Fibroblast of skin of abdomen (primary cell): ENCODE measurements at regions not wholly inside any gene's neighbourhood (a gene's known extent, or its start where the extent isn't known, plus 50 kb on each side); places are given as distances from the start of the nearest gene placed in this dataset.
A peak's percentile ranks its signal among the peaks of the same experiment; 100 is the strongest.
"Not testable (repeated sequence)": the region's sequence is repeated elsewhere in the genome, so short reads cannot be mapped to it uniquely, and the experiment has no call there.

ENCODE experiments used
- DNase-seq: peaks from one replicate; pipeline ENCODE4 v3.0.0-alpha.2; 2013

DNA sequence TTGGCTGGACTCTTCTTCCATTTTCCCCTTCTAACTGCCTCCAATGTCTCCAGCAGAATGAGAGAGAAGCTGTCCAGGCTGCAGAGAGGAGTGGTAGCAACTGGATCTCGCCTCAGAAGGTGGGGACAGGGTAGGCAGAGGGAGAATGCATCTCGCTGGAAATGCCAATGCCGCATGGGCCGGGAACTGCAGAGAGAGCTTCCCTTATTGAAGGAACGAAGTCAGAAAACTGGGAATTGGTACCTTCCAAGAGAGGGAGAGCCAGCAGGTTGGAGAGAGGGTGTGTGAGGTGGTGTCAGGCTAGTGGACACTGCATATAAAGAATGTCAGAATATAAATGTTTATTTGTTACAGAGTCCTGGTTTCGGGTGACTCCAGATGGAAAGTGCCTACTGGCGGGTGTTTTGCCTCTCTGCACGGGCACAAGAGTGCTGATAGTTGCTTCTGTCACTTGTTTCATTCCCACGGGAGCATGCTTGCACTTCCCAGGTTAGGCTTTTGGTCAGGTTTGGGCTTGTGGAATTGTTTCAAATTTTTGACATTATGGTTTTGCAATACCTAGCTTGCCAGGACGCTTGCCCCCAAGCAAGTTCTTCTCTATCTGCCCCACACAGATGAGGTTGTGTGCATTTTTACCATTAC lies 156.8 kb upstream of the STS start:
- no peak for DNase-seq

DNA sequence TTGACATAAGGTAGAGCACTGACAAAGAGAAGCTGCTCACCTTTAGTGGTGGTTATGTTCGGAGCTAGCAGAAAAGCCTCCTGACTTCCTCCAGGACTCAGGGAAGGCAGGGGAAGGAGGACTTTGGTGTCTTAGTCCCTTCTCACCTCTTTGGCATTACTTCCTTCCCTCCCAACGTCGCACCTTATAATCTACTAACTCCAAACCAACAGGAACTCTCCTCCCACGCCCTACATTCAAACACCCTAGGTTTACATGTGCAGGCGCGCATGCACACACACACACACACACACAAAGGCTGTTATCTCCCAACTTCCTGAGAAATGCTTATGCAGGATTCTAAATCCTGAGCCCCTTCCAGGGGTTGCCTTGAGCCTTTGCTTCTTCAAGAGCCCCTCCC lies 157.7 kb upstream of the STS start:
- no peak for DNase-seq

DNA sequence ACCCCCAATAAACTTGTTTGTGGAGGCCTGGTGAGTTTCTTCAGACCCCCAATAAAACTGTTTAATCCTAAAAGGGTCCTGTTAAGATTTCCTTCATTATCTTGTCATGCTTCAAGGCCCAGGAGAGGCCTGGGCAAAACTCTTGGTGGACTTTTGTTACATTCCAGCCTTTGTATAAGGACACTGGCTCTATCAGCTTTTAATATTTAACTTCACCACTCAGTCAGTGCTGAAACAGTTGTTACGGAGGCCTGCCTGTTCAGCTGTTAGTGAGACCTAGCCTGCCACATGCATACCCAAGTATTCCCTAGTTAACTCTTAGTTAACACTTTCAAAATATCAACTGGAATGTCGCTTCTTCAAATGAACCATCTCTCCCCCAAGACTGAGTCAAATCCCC lies 158.8 kb upstream of the STS start:
- DNase-seq, result not testable (repeated sequence)

DNA sequence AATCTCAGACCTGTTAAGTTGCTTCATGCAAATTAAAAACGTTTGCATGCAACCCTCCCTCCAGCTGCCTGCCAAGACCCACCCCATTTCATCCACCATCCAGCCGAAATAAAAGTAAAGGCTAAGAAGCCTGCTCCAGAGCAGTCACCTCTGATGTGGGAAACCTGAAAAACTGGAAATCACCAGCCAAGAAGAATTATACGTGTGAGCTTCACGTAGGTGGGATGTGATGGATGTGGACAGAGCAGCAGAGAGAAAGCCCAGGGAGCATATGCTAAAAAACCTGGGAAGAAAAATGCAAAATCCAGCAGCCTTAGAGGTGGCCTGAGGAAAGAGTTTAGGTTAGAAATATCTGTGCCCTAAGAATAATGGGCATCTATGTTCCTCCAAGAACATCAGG lies 160.6 kb upstream of the STS start:
- DNase-seq, result no peak

DNA sequence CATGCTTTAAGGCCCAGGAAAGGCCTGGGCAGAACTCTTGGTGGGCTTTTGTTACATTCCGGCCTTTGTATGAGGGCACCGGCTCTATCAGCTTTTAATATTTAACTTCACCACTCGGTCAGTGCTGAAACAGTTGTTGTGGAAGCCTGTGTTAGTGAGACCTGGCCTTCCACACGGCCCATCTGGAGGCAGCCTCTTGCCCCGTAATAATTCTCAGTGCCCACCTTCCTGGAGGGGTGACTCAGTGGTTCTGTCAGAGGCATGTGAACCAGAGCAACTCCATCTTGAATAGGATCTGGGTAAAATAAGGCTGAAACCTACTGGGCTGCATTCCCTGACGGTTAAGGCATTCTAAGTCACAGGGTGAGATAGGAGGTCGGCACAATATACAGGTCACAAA lies 162.0 kb upstream of the STS start:
- no peak for DNase-seq

DNA sequence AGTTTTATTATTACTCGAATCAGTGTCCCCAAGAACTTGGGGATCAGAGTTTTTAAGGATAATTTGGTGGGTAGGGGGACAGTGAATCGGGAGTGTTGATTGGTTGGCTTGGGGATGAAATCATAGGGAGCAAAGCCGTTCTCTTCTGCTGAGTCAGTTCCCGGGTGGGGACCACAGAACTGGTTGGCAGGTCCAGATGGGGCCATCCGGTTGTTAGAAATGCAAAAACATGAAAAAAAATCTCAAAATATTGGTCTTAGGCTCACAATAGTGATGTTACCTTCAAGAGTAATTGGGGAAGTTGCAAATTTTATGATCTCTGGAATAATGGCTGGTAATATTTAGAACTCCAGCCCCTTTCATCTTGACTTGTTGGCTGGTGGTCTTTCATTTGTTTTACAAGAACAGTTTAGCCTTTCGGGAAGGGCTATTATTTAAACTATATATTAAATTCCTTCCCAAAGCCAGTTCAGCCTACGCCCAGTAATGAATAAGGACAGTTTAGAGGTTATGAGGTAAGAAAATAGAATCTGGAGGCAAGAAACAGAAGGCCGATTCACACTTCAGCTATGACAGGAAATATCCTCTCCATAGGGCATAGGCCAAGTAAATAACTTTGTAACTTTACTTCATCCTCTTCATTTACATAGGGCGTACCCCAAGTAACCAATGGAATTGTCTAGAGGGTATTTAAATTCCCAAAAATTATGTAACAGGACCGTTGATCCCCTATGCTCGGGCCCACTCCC lies 164.1 kb upstream of the STS start:
- DNase-seq, result no peak

DNA sequence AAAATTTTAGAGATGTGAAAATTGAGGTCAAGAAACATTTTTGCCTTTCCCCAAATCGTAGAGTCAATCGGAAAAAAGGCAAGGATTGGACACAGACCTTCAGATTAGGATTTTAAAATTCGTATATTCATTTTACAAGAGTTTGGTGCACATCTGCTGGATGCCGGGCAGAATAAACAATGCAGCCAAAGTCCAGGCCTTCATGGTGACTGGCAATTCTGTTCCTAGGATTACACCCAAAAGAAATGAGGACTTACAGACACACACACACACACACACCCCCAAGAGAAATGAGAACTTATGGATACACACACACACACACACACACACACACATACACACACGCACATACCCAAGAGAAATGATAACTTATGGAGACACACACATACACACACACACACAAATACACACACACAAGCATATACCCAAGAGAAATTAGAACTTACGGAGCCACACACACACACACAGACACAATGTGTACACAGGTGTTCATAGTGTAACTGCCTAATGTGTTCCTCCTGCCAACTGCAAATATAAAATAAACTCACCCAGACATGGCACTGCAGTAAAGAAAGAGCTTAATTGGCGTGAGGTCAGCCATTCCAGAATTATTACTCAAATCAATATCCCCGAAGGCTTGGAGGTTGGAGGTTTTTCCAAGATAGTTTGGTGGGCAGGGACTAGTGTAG lies 165.7 kb upstream of the STS start:
- DNase-seq, result no peak

DNA sequence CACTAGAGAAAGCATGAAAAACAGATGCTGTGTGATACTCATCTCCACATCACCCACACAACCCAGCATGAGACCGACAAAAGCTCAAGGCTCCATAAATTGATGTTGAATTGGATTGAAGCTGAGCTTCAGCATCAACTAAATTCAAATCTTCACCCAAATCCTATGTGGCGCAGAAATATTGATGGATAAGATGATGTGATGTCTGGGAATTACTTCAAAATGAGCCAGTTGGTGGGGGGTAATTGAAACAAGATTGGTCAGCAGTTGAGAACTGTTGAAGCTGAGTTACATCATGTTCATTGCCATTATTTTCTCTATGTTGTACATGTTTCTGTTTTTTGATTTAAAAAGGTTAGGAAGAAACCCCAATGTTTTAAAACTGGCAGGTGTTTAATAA lies 166.5 kb upstream of the STS start:
- DNase-seq, result peak; percentile 58

DNA sequence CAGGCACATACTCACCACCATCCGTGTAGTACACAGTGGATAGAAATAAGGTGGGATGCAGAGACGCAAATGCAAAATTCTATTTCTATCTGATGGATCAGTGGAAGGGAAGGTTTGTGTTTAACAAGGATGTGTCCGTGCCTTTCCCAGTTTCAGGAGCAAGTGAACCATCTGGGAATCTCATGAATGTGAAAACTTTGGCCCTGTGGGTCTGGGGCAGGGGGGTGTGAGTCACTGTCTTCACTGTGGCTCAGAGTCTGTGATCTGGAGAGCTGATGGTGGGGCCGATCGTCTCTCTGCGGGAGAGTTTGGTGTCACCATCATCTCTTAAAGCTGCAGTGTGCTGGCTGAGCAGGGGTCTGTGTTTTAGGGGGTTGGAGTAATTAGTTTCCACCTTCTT lies 179.3 kb upstream of the STS start:
- DNase-seq, result peak; percentile 63

DNA sequence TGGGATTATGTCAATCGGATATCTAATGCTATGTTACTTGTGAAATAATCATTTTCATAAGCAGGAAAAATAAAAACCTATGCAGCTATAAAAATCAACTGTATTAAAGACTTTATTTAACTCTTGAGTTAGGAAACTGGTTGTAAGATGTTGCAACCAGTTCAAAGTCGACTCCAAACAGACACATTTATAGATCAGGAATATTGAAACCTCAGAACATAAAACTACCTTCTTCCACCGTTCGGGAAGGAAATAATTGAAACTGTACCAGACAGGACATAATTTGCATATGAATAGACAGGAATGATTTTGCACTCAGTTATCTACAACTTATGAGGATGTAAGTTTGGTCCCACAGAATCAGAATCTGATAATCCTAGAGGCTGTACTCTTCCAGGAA lies 181.8 kb upstream of the STS start:
- DNase-seq, result no peak

DNA sequence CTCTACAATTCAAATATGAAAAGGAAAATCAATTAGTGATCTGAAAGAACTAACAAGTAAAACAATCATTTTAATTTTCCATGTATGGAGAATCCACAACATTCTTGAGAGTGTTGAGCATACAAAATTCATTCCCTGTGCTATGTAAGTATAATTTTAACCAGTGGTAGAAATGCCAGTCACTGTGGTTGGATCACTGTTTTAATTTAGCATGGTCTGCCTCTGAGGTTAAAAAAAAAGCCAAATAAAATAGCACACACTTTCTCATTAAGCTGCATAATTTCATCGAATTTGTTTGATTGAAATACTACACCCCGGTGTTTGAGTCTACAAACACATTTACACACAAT lies 185.5 kb upstream of the STS start:
- DNase-seq, result no peak

DNA sequence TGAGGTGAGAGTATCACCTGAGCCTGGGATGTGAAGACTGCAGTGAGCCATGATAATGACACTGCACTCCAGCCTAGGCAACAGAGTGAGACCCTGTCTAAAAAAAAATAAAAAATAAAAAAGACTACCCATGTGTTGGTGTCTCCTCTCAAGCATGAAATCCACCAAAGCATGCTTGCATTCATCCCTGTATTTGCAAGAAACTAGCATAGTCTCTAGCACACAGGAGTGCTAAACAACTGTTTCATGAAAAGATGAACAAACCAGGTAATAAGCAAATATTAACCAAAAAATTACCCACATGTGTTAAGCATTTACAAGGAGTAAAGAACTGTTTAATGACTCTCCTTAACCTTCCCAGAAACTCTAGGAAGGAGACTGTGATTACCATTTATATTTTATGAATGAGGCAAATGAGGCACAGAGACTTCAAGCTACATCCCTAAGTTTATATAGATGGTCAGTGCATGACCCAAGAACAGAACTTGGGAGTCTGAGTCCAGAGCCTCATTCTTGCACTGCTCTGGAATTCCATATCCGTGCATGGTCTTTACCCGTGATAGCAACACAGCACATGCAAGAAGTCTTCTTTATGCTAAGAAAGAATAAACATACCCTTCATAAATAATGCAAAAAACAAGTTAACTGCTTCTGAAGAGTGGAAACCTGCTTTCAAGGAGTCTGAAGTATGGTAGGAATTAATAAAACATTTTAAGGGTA lies 186.1 kb upstream of the STS start:
- DNase-seq, result no peak

DNA sequence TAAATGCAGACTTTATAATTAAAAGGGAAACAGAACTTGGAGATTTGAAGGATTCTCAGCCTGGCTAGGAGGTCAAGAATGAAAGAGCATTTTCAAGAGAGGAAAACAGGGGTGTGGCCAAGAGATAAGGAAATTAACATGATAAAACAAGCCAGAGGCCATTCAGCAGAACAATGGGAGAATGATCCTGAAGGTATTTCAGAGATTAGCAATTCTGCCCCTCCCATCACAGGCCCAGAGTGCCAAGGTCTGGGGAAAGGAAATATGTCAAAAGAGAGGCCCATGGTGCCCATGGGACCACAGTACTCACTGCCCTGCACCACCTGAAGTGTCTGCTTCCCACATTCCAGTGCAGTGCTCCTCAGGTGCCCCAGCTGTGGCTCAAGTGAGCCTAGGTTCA lies 188.5 kb upstream of the STS start:
- DNase-seq, result no peak

DNA sequence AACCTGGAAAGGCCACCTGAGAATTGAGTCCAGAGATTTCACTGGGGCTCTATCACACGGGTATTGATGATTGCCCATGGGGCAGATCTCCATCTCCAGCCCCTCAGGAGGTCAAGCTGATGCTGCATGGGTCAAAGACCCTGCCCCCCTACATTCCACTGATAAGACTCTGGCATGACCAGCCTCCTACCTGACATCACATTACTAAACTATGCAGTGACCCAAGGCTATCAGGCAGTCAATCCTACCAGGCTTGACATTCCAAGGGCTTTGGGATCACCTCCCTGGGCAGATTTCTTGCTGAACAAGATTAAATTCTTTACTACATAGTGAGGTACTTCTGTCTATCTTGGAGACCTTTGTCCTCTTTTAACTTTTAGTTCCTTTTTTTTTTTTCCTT lies 192.7 kb upstream of the STS start:
- DNase-seq, result no peak

DNA sequence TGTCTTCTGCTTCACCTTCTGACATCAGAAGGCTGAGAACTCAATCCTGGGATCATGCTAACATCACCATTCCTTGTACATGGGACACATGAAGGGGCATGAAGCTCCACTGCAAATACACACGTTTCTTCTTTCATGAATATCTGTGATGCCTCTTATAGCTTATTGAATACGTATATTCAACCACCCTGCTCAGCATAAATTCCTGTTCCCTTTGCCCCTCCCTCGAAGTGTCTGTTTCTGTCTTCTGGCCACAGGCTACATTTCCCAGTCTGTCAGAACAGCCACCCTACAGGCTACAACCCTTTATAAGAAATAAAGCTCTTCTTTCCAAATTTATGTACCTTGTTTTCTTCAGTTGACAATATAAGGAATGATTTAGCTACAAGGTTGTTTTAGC lies 201.3 kb upstream of the STS start:
- no peak for DNase-seq

DNA sequence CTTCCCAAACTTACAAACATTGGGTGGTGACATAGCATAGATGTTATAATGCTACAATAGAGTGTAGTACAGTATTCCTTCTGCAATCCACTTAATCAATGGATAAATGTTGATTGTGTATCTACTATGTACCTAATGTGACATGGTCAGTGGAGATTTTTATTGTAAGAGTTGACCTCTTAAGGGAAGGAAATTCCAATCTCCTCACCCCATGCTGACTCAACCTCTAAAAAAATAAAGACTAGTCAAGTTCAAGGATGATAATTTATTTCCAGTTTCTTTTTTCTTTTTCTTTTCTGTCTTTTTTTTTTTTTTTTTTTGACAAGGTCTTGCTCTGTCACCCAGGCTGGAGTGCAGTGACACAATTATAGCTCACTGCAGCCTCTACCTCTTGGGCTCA lies 206.5 kb upstream of the STS start:
- DNase-seq, result no peak

DNA sequence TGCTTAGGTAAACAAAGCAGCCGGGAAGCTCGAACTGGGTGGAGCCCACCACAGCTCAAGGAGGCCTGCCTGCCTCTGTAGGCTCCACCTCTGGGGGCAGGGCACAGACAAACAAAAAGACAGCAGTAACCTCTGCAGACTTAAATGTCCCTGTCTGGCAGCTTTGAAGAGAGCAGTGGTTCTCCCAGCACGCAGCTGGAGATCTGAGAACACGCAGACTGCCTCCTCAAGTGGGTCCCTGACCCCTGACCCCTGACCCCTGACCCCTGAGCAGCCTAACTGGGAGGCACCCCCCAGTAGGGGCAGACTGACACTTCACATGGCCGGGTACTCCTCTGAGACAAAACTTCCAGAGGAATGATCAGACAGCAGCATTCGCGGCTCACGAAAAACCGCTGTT lies 214.6 kb upstream of the STS start:
- DNase-seq, result not testable (repeated sequence)

DNA sequence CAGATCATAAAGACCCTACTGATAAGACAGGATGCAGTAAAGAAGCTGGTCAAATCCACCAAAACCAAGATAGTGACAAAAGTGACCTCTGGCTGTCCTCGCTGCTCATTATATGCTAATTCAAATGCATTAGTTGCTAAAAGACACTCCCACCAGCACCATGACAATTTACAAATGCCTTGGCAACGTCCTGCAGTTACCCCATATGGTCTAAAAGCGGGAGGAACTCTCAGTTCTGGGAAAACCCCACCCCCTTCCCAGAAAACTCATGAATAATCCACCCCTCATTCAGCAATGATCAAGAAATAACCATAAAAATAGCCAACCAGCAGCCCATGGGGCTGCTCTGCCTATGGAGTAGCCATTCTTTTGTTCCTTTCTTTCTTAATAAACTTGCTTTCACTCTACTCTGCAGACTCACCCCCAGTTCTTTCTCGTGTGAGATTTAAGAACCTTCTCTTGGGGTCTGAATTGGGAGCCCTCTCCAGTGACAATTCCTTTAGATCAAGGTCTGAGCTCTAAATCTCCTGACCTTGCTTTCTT lies 217.1 kb upstream of the STS start:
- DNase-seq, result no peak

DNA sequence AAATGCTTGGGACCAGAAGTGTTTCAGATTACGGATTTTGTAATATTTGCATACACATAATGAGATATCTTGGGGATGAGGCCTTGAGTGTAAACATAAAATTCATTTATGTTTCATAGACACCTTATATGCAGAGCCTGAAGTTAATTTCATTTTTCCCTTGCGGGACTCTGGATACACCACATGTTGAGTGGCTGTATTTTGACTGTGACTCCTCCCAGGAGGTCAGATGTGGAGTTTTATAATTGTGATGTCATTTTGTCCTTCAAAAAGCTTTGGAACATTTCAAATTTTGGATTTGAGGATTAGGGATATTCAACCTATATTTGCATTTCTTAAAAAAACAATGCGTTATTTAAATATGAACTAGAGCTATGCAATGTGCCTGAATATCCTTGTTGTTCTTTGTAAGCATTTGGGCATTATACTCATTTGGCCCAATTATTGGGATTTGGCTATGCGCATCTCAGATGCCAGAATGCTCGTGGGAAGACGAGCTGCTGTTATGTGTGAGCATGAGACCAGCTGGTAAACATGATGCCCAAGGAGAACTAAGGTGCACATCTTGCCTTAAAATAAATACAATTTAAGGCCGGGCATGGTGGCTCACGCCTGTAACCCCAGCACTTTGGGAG lies 223.0 kb upstream of the STS start:
- no peak for DNase-seq

DNA sequence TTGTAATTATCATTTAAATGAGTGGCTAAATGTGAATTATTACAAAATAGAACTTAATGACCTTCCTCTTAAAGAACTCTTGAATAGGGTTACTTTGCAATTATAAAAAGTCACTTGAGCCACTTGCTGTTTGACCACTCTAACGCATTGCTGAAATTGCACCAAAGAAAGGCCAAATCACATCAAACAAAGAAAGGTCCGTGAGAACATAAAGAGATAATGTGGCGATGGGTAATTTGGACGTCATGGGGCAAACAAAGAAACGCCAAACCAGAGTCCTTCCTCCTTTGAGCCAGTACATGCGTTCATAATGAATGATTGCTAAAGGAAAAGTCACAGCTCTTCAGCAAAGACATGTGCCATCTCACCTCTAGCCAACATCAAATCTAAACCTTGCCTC lies 229.8 kb upstream of the STS start:
- no peak for DNase-seq

DNA sequence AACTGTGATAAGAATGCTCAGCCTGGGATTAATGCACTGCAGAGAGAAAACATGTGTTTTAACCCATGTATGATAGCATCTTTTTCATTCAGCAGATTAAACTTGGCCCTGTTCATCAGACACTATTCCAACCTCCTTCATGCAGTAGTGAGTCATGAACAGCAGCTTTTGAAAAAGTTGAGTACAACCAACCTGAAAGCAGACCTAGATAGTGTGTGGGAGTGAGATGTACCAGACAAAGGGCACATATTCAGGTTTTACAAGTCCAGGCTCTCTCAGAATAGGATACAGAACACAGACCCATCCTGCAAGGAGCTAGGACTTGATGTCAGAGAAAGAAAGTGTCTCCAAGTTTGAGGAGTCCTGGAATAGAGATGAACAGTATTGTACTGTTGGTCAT lies 237.3 kb upstream of the STS start:
- DNase-seq, result no peak

DNA sequence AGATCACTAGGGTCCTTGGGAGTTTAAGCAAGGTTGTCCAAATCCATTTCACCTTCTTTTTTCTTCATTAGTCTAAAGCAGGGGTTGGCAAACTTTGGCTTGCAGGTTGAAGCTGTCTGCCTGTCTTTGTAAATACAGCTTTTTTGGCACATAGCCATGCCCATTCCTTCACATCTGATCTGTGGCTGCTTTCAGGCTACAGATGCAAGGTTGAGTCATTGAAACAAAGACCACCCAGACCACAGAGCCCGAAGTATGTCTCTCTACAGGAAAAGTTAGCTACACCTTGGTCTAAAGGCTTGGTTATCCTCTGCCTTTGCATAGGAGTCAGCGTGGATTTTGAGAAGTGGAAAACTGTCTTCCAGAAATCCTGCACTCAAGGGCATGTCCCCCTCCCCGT lies 238.1 kb upstream of the STS start:
- DNase-seq, result no peak

DNA sequence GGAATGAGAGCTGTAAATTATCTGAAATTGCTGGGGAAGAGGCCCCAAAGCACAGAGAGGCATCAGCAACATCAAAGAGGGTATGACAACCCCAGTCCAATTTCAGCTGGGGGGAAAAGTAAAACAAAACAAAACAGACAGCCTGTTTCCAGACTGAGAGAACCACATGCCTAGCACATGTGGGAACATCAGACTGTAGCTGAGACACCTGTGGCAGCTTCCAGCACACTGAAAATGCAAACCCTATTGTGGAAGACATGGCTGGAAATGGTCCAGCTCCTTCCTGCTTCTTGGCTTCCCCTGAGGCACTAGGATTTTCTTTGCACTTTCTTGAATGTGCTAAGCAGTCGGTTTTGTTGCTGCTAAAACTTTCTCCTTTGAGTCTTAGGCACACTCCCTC lies 240.9 kb upstream of the STS start:
- DNase-seq, result no peak
